ENCODE measurements at regions not wholly inside any gene's neighbourhood (a gene's known extent, or its start where the extent isn't known, plus 50 kb on each side); places are given as distances from the start of the nearest gene placed in this dataset.

GRCh38 chr5:167576897-167577296 lies 714.5 kb upstream of the WWC1 start:
- TF ChIP-seq, protein P1, sequence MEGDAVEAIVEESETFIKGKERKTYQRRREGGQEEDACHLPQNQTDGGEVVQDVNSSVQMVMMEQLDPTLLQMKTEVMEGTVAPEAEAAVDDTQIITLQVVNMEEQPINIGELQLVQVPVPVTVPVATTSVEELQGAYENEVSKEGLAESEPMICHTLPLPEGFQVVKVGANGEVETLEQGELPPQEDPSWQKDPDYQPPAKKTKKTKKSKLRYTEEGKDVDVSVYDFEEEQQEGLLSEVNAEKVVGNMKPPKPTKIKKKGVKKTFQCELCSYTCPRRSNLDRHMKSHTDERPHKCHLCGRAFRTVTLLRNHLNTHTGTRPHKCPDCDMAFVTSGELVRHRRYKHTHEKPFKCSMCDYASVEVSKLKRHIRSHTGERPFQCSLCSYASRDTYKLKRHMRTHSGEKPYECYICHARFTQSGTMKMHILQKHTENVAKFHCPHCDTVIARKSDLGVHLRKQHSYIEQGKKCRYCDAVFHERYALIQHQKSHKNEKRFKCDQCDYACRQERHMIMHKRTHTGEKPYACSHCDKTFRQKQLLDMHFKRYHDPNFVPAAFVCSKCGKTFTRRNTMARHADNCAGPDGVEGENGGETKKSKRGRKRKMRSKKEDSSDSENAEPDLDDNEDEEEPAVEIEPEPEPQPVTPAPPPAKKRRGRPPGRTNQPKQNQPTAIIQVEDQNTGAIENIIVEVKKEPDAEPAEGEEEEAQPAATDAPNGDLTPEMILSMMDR (IDR thresholded peaks at IDR 0.05) = no peak
- no peak for TF ChIP-seq POLR2A (IDR thresholded peaks at IDR 0.05)

Measured in thyroid gland (tissue), 4 donors.